Mucosa of descending colon (tissue), 3 donors: ENCODE measurements at regions not wholly inside any gene's neighbourhood (a gene's known extent, or its start where the extent isn't known, plus 50 kb on each side); places are given as distances from the start of the nearest gene placed in this dataset.

Source experiments
- ATAC-seq: fragments of 200-7000 bp; cut with Tn5 transposase; one replicate; pipeline ENCODE4 v1.9.1; 2020; ENCODE audit warnings: mild to moderate bottlenecking, moderate library complexity
- DNase-seq, 3 donors: peaks; one replicate each; pipeline ENCODE4 v3.0.0-alpha.2; 2020
- H3K36me3 ChIP-seq: fragments of 200-600 bp; one replicate; pipeline ENCODE4 v1.8.0; 2021; ENCODE audit warnings: low read depth, mild to moderate bottlenecking
- H3K4me1 ChIP-seq: fragments of 200-600 bp; one replicate; pipeline ENCODE4 v1.8.0; 2021; ENCODE audit warnings: low read depth, mild to moderate bottlenecking
- H3K4me3 ChIP-seq: fragments of 200-600 bp; one replicate; pipeline ENCODE4 v1.8.0; 2021; ENCODE audit warnings: mild to moderate bottlenecking
- H3K9me3 ChIP-seq: fragments of 200-600 bp; one replicate; pipeline ENCODE4 v1.8.0; 2021; ENCODE audit warnings: mild to moderate bottlenecking
- intact Hi-C, 2 donors: fragments of 100-400 bp; cut with DNase I in 1 of 2; cut with micrococcal nuclease in 1 of 2; formaldehyde crosslinking; loops; one replicate each; pipeline versions ENCODE4 v1.11.0 to v1.11.1; 2022; cut with DNase I, micrococcal nuclease
- TF ChIP-seq, protein P1 (sequence below): fragments of 200-600 bp; IDR thresholded peaks from one replicate; pipeline ENCODE4 v1.8.0; 2022; ENCODE audit warnings: antibody characterized with exemption, mild to moderate bottlenecking
- donor health status: DM: no; HTN: no; CAD: no; lungs with moderate emphysema.
- donor health status: DM: no; HTN: no; CAD: no.
- donor health status: DM: no; HTN: yes; CAD: no.

DNA sequence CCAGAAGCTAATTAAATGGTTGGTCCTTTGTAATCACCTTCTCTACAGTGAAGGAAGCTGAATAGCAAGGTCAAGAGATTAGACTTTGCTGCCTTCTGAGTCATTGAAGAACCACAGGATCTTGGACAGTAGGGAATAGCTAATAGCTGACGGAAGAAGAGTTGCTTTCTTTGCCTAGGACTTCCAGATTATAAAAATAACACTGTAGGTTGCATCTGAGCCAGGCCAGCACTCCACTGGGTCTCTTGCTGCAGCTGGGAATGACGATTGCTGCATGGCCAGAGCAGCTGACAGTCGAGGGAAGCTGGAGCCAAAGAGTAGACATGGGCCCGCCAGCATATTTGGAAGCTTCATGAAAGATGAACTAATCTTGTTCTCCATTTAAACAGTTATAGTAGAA is 81.5 kb upstream of the KCNMB2 start:
- intact Hi-C loops, result no loop called here
- peak; percentile 52 for ATAC-seq
- Histone ChIP-seq H3K4me1 (no peaks in the 10 kb centered on the region), H3K9me3 (no peaks in the 10 kb centered on the region), H3K36me3 (no peaks in the 10 kb centered on the region), H3K4me3 (no peak overlapping the region)
- TF ChIP-seq, protein P1, sequence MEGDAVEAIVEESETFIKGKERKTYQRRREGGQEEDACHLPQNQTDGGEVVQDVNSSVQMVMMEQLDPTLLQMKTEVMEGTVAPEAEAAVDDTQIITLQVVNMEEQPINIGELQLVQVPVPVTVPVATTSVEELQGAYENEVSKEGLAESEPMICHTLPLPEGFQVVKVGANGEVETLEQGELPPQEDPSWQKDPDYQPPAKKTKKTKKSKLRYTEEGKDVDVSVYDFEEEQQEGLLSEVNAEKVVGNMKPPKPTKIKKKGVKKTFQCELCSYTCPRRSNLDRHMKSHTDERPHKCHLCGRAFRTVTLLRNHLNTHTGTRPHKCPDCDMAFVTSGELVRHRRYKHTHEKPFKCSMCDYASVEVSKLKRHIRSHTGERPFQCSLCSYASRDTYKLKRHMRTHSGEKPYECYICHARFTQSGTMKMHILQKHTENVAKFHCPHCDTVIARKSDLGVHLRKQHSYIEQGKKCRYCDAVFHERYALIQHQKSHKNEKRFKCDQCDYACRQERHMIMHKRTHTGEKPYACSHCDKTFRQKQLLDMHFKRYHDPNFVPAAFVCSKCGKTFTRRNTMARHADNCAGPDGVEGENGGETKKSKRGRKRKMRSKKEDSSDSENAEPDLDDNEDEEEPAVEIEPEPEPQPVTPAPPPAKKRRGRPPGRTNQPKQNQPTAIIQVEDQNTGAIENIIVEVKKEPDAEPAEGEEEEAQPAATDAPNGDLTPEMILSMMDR, result no peak
- DNase-seq, result peak; percentile 22 to 49 (median 23)

DNA sequence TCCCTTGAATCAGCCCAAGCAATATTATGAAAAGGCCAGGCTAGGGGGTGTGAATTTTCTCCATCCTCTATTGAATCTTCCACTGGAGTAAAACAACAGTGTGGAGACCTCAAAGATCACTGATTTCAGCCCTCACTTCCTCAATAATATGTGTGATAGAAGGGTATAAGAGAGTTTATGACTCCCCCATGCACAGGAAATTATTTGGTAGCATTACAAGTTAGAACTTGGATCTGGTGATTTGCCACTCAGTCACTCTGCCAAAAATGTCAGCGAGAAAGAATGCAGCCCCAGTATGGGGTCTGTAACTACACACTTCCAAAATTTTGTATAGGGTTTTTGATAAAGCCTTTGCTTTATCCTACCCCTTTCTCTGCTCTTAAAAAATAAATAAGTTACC is 81.0 kb upstream of the KCNMB2 start:
- TF ChIP-seq, protein P1, result no peak
- DNase-seq (no peak), ATAC-seq (no peak)
- intact Hi-C loops, result no loop called here
- Histone ChIP-seq H3K4me1 (no peaks in the 10 kb centered on the region), H3K36me3 (no peaks in the 10 kb centered on the region), H3K4me3 (no peak overlapping the region), H3K9me3 (no peaks in the 10 kb centered on the region)

DNA sequence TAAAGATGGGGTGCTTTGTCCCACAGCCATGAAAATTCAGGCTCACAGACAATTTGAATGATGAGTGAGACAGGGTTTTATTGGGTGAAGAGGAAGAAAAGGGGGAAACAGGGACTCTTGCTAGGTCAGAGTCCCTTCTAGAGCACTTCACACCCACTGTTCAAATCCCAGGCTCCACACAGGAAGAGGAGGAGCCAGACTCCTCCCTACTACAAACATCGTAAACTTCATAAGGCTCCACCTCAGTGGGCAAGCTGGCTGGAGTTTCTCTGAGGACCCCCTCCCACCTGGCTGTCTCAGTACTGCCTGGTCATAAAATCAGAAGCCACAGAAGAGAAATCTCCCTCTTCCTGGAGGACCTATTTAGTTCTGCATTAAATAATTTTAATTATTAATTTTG is 80.3 kb upstream of the KCNMB2 start:
- Histone ChIP-seq H3K9me3 (no peaks in the 10 kb centered on the region), H3K4me1 (no peaks in the 10 kb centered on the region), H3K4me3 (no peak overlapping the region), H3K36me3 (no peaks in the 10 kb centered on the region)
- TF ChIP-seq, protein P1, result no peak
- intact Hi-C loops, result no loop called here
- ATAC-seq, result peak; percentile 23
- no peak for DNase-seq

DNA sequence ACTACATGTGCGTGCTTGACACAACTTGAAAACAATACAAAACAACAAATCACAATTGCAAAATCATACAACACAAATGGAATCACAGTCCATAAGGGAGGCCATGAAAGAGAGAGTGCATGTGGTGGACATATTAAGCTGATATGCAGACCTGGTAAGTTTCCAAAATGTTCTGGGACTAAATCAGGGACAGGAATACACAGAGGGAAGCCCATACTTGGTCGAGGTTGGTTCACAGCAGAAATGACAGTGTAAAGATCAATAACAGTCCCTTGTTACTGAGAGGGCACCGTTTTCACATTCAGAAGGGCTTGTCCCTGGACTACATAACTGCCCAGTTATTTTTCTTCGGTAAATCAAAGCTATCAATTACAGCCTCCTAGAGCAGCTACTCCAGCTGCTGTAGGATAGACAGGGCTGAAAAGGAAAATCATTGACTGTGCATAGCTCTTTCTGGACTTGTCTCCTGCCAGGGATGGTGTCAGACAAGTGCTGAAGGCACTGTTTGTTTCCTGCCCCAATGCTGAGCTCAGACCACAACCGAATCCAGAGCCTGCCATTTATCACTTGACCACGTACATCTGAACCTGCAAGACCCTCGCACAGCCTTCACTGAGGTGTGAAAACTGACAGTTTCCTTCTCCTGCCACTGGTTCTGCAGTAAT is 79.5 kb upstream of the KCNMB2 start:
- TF ChIP-seq, protein P1, result no peak
- DNase-seq (no peak), ATAC-seq (no peak)
- no peak overlapping the region for H3K4me3 ChIP-seq
- H3K9me3 ChIP-seq, result no peaks in the 10 kb centered on the region
- H3K36me3 ChIP-seq, result no peaks in the 10 kb centered on the region
- intact Hi-C loops, result no loop called here
- H3K4me1 ChIP-seq, result no peaks in the 10 kb centered on the region

DNA sequence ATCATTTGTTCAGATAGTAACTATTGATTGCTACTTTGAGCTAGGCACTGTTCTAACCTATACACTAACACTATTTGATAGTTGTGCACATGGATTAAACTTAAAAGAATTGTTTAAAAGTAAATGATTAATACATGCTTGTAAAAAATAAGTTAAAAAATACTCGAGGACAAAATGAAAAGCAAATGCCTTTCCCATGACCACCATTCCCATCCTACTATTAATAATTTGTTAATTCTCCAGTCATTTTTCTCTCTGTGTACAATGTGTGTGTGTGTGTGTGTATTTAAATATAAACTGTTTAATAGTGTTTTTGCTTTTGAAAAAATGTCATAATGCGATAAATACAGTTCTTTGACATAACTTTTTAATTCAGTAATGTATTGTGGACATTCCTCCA is 78.7 kb upstream of the KCNMB2 start:
- intact Hi-C loops, result no loop called here
- H3K36me3 ChIP-seq, result no peaks in the 10 kb centered on the region
- DNase-seq (no peak), ATAC-seq (no peak)
- TF ChIP-seq, protein P1, result no peak
- H3K4me3 ChIP-seq, result no peak overlapping the region
- H3K4me1 ChIP-seq, result no peaks in the 10 kb centered on the region
- no peaks in the 10 kb centered on the region for H3K9me3 ChIP-seq
